ENCODE measurements at regions not wholly inside any gene's neighbourhood (a gene's known extent, or its start where the extent isn't known, plus 50 kb on each side); places are given as distances from the start of the nearest gene placed in this dataset.
"Not testable (repeated sequence)": the region's sequence is repeated elsewhere in the genome, so short reads cannot be mapped to it uniquely, and the experiment has no call there.

DNA sequence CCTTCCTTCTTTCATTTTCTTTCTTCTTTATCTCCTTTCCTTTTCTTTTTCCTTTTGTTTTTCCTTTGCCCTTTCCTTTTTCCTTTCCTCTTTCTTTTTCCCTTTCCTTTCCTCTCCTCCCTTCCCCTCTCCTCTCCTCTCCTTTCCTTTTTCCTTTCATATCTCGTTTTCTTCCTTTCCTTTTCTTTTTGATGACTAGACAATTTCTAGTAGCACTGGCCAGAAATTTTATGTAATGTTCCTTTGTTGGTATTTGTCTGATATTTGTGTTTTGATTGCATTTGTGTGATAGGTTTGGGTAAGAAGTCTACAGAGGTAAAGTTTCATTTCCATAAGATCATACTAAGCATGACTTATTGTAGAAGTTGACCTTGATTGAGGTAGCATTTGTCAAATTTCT is 1722.9 kb upstream of the IGFBP7 start:
- POLR2A ChIA-PET (ENCODE audit: unreplicated experiment) = no interaction called here

DNA sequence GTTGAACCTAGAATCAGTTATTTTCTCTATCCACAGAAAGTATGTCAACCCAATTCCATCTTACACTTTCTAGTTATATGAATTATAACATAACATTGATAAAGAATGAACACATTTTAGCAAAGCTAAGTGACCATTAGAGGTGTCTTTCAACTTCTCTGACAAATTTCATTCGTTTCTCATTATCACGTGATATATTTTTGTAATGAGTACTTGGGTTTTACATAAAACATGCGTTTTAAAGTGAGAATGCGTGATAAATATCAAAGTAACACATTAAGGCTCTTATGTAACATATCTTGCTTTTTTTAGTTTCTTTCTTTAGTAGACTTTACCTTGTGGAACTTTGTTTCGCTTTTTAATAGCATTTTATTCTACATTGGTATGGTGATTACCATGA is 1715.1 kb upstream of the IGFBP7 start:
- no peaks in the 10 kb centered on the region for H4K20me1 ChIP-seq (ENCODE audit: low read length)
- ChIA-PET POLR2A (ENCODE audit: unreplicated experiment) (no interaction called here), CTCF (no interaction called here)
- no peak for DNase-seq
- no peaks in the 10 kb centered on the region for H3K9me3 ChIP-seq (ENCODE audit: low read length)
- TF ChIP-seq, protein P1, sequence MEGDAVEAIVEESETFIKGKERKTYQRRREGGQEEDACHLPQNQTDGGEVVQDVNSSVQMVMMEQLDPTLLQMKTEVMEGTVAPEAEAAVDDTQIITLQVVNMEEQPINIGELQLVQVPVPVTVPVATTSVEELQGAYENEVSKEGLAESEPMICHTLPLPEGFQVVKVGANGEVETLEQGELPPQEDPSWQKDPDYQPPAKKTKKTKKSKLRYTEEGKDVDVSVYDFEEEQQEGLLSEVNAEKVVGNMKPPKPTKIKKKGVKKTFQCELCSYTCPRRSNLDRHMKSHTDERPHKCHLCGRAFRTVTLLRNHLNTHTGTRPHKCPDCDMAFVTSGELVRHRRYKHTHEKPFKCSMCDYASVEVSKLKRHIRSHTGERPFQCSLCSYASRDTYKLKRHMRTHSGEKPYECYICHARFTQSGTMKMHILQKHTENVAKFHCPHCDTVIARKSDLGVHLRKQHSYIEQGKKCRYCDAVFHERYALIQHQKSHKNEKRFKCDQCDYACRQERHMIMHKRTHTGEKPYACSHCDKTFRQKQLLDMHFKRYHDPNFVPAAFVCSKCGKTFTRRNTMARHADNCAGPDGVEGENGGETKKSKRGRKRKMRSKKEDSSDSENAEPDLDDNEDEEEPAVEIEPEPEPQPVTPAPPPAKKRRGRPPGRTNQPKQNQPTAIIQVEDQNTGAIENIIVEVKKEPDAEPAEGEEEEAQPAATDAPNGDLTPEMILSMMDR (conservative IDR thresholded peaks at IDR 0.05; ENCODE audit: low read depth, low read length) = no peak
- TF ChIP-seq EZH2 (IDR thresholded peaks at IDR 0.05; ENCODE audit: low read length, unreplicated experiment) (no peak), EZH2phosphoT487 (IDR thresholded peaks at IDR 0.05; ENCODE audit: borderline replicate concordance, low read length) (no peak)
- BruUV-seq (replicated peaks) = no TSS peak
- no peak overlapping the region for H3K9ac ChIP-seq (ENCODE audit: low read length)
- no peak overlapping the region for H3K4me3 ChIP-seq (ENCODE audit: low read length)
- no peaks in the 10 kb centered on the region for H3K79me2 ChIP-seq (ENCODE audit: low read length)
- no peaks in the 10 kb centered on the region for H3K9me2 ChIP-seq (replicated peaks; ENCODE audit: low read length)
- no peaks in the 10 kb centered on the region for H3K4me1 ChIP-seq (ENCODE audit: insufficient read depth, low read length)
- H3K27ac ChIP-seq (ENCODE audit: low read length) = no peak overlapping the region
- no peak overlapping the region for H3K4me2 ChIP-seq (ENCODE audit: low read length)
- H3K36me3 ChIP-seq (ENCODE audit: low read depth, low read length) = no peaks in the 10 kb centered on the region
- intact Hi-C loops (cut with micrococcal nuclease) = no loop called here
- ATAC-seq = no peak
- no peaks in the 10 kb centered on the region for H3K27me3 ChIP-seq (ENCODE audit: low read length)
- H2AFZ ChIP-seq (ENCODE audit: low read length) = no peak overlapping the region
- no peaks in the 10 kb centered on the region for H3F3A ChIP-seq (ENCODE audit: low read length, unreplicated experiment)

More for the DNA sequence above, 1722.9 kb upstream of the IGFBP7 start:
- H3K9me2 ChIP-seq (replicated peaks; ENCODE audit: low read length) = no peaks in the 10 kb centered on the region
- no peaks in the 10 kb centered on the region for H3K9me3 ChIP-seq (ENCODE audit: low read length)
- H3K36me3 ChIP-seq (ENCODE audit: low read depth, low read length) = no peaks in the 10 kb centered on the region
- CTCF ChIA-PET = no interaction called here
- H3F3A ChIP-seq (ENCODE audit: low read length, unreplicated experiment) = no peaks in the 10 kb centered on the region
- BruUV-seq (replicated peaks) = no TSS peak
- ATAC-seq = no peak
- TF ChIP-seq EZH2phosphoT487 (IDR thresholded peaks at IDR 0.05; ENCODE audit: borderline replicate concordance, low read length) (no peak), EZH2 (IDR thresholded peaks at IDR 0.05; ENCODE audit: low read length, unreplicated experiment) (no peak)
- TF ChIP-seq, protein P1 (conservative IDR thresholded peaks at IDR 0.05; ENCODE audit: low read depth, low read length) = no peak
- no peak overlapping the region for H3K4me3 ChIP-seq (ENCODE audit: low read length)
- H3K4me1 ChIP-seq (ENCODE audit: insufficient read depth, low read length) = no peaks in the 10 kb centered on the region
- H2AFZ ChIP-seq (ENCODE audit: low read length) = no peak overlapping the region; the same call in 1 of the 2 replicates
- H4K20me1 ChIP-seq (ENCODE audit: low read length) = no peaks in the 10 kb centered on the region
- DNase-seq = no peak
- no peaks in the 10 kb centered on the region for H3K27me3 ChIP-seq (ENCODE audit: low read length)
- H3K9ac ChIP-seq (ENCODE audit: low read length) = no peak overlapping the region
- no peak overlapping the region for H3K27ac ChIP-seq (ENCODE audit: low read length)
- H3K79me2 ChIP-seq (ENCODE audit: low read length) = no peaks in the 10 kb centered on the region
- H3K4me2 ChIP-seq (ENCODE audit: low read length) = no peak overlapping the region
- intact Hi-C loops (cut with micrococcal nuclease) = no loop called here

DNA sequence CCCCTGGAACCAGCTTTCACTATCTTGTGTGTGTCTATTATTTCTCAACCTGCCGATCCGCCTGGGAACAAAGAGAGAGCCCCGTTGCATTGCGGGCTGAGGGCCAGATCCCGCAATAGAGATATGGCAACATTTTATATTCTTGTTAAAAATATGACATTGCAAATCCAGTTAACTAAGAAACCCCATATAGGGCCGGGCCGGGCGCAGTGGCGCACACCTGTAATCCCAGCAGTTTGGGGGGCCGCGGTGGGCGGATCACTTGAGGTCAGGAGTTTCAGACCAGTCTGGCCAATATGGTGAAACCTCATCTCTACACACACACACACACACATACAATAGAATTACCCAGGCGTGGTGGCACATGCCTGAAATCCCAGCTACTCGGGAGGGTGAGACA is 1708.4 kb upstream of the IGFBP7 start:
- H3K9me2 ChIP-seq (replicated peaks; ENCODE audit: low read length); H4K20me1 ChIP-seq (ENCODE audit: low read length); H3K79me2 ChIP-seq (ENCODE audit: low read length); H3K36me3 ChIP-seq (ENCODE audit: low read depth, low read length); BruUV-seq (replicated peaks); POLR2A ChIA-PET (ENCODE audit: unreplicated experiment); H3K9ac ChIP-seq (ENCODE audit: low read length); H3K27me3 ChIP-seq (ENCODE audit: low read length); H3K9me3 ChIP-seq (ENCODE audit: low read length); H3K4me2 ChIP-seq (ENCODE audit: low read length); H2AFZ ChIP-seq (ENCODE audit: low read length); H3K4me3 ChIP-seq (ENCODE audit: low read length); ATAC-seq; H3F3A ChIP-seq (ENCODE audit: low read length, unreplicated experiment); H3K27ac ChIP-seq (ENCODE audit: low read length); DNase-seq; H3K4me1 ChIP-seq (ENCODE audit: insufficient read depth, low read length); CTCF ChIA-PET: not testable (repeated sequence)
- intact Hi-C loops (cut with micrococcal nuclease) = loop anchor here (1.0 kb wide), 1 partner anchor 16 kb away; no protein-coding TSS in a partner anchor

Data from PC-3 (cell line).